ENCODE measurements at regions not wholly inside any gene's neighbourhood (a gene's known extent, or its start where the extent isn't known, plus 50 kb on each side); places are given as distances from the start of the nearest gene placed in this dataset.

DNA sequence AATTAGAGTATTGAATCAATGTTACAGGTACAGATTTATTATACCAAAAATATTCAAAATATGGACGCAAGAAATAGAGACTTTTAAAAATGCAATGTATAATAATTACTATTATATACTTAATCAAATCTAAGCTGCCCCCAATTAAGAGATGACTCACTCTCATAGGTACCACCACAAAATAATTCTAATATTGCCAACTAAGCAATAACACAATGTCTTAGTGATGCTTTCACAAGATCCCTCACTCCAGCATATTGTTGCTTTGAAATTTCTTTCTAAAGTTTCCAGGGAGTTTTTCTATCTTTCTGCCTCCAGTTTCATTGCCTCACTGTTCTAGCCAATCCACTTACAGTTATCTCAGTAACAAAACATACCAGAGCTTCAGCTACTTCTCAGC lies 270.0 kb upstream of the PABPC4L start:
- TF ChIP-seq POLR2A (IDR thresholded peaks at IDR 0.05) (no peak), CTCF (IDR thresholded peaks at IDR 0.05 in 4 of 5, conservative IDR thresholded peaks at IDR 0.05 in 1 of 5) (no peak)

Data from gastrocnemius medialis (tissue), 4 donors.